ENCODE measurements at regions not wholly inside any gene's neighbourhood (a gene's known extent, or its start where the extent isn't known, plus 50 kb on each side); places are given as distances from the start of the nearest gene placed in this dataset.
"Not testable (repeated sequence)": the region's sequence is repeated elsewhere in the genome, so short reads cannot be mapped to it uniquely, and the experiment has no call there.

DNA sequence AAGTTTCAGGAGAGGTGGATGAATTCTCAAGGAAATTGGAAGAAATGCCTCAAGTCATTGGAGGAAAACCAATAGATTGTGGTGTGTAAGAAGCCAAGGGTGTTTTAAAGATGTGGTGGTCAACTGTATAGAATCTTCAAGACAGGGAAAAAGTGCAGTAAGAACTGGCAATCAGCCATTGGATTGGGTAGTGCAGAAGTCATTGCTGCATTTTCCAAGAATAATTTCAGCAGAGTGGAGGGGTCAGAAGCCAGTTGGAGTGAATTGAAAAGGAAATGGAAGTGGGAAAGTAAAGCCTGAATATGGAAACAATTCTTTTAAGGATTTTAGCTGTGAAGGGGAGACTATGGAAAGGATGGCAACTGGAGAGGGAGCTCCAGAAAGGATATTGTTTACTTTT is 128.2 kb upstream of the TMEM170B start:
- DNase-seq (ENCODE audit: low read depth in 2 of 2) = no peak

DNA sequence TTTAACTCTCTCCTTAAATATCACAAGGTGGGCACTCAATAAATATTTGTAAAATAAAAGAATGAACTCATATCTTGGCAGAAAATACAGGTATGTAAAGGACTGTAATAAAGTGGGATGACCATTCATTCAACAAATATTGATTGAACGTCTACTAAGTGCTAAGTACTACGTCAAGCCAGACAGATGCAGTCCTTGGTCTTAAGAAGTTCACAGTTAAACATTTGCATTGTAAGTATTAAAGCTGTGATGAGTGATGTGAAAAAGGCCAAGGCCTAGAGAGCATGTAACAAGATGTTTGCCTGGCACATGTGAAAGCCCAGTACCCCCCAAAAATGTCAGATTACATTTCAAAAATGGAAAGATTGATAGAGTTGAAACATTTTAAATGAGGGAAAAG is 130.1 kb upstream of the TMEM170B start:
- DNase-seq (ENCODE audit: low read depth in 2 of 2) = no peak

DNA sequence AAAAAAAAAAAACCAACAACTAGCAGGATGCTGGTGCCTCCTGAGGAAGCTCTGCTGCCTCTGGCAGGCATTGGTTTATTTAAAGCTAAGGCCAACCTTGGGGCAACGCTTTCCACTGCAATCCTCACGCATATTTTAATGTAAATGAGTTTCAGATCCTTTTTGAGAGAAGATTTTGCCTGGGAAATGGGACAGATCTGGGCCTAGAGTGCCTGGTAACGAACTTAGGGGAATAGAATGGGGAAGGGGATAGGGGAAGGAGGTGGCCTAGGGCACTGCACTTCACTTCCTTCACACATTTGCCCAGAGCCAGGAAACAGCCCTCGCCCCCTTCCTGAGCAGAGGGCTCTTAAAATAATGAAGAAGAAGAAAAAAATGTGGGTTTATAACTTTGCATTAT is 132.7 kb upstream of the TMEM170B start:
- no peak for DNase-seq (ENCODE audit: low read depth in 2 of 2)

DNA sequence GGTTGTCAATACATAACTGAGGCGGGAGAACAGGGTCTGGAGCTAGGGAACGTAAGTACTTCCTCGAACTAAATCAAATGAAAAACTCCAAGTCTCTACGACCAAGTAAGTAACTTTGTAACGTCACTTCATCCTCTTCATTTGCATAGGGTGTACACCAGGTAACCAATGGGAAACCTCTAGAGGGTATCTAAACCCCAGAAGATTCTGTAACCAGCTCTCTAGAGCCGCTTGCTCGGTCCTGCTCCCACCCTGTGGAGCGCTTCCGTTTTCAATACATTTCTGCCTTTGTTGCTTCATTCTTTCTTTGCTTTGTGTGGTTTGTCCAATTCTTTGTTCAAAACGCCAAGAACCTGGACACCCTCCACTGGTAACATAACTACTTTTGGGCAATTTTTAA is 133.5 kb upstream of the TMEM170B start:
- no peak for DNase-seq (ENCODE audit: low read depth in 2 of 2)

DNA sequence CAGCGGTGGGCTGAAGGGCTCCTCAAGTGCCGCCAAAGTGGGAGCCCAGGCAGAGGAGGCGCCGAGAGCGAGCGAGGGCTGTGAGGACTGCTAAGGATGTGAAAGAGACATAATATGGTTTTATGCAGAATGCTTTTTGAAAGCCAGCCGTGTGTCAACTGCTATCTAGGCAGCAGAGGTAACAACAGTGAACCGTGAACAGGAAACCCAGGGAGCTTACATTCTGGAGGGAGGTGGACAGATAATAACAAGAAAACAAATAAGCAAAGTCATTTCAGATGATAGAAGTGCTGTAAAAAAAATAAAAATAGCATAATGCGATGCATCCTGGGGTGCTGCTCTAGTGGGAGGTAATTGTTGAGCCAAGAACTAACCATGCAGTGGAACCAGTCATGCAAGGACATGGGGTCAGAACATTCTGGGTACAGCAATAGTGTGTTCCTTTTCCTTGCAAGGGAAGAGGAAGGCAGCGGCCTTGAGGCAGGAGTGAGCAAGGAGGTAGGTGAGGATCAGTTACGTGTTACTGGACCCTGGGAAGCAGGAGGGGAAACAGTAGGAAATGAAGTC is 134.4 kb upstream of the TMEM170B start:
- no peak for DNase-seq (ENCODE audit: low read depth in 2 of 2)

DNA sequence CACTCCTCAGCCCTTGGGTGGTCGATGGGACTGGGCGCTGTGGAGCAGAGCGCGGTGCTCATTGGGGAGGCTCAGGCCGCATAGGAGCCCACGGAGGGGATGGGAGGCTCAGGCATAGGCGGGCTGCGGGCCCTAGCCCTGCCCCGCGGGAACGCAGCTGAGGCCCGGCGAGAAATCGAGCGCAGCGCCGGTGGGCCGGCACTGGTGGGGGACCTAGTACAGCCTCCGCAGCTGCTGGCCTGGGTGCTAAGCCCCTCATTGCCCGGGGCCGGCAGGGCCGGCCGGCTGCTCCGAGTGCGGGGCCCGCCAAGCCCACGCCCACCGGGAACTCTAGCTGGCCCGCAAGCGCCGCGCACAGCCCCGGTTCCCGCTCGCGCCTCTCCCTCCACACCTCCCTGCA is 135.0 kb upstream of the TMEM170B start:
- DNase-seq (ENCODE audit: low read depth in 2 of 2) = not testable (repeated sequence)

DNA sequence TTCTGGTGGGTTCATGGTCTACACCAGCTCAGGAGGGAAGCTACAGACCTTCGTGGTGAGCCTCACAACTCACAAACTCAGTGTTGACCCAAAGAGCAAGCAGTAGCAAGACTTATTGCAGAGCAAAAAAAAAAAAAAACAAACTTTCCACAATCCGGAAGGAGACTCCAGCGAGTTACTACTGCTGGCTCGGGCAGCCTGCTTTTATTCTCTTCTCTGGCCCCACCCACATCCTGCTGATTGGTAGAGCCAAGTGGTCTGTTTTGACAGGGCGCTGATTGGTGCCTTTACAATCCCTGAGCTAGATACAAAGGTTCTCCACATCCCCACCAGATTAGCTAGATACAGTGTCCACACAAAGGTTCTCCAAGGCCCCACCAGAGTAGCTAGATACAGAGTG is 135.6 kb upstream of the TMEM170B start:
- not testable (repeated sequence) for DNase-seq (ENCODE audit: low read depth in 2 of 2)

DNA sequence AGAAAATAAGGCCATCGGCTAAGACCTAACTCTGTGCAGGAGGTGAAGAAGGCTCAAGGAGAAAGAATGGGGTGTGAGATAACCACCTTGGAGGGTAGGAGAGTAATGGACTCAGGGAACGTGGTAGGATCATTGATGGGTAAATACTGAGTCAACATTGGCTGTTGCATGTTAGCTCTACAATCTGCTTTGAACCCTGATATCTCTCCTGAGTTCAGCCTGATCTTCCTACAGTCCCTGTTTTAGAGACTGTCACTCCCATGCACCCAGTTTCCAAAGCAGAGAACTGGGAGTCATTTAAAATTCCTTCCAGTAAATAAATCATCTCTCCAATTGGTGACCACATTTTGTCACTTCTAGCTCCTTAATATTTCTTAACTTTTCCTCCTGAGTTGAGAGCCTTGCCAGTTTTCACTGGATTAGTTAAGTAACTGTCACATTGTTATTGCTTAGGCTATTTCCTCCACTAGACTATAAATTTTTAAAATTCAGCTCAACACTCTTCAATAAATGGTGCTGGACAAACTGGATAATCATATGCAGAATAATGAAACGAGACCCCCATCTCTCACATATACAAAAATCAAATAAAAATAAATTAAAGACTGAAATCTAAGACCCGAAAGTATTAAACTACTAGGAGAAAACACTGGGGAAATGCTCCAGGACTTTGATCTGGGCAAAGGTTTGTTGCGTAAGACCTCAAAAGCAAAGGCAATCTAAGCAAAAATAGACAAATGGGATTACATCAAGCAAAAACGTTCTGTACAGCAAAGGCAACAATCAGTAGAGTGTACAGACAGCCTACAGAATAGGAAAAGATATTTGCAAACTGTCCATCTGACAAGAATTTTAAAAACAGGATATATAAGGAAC is 138.9 kb upstream of the TMEM170B start:
- no peak for DNase-seq (ENCODE audit: low read depth in 2 of 2)

DNA sequence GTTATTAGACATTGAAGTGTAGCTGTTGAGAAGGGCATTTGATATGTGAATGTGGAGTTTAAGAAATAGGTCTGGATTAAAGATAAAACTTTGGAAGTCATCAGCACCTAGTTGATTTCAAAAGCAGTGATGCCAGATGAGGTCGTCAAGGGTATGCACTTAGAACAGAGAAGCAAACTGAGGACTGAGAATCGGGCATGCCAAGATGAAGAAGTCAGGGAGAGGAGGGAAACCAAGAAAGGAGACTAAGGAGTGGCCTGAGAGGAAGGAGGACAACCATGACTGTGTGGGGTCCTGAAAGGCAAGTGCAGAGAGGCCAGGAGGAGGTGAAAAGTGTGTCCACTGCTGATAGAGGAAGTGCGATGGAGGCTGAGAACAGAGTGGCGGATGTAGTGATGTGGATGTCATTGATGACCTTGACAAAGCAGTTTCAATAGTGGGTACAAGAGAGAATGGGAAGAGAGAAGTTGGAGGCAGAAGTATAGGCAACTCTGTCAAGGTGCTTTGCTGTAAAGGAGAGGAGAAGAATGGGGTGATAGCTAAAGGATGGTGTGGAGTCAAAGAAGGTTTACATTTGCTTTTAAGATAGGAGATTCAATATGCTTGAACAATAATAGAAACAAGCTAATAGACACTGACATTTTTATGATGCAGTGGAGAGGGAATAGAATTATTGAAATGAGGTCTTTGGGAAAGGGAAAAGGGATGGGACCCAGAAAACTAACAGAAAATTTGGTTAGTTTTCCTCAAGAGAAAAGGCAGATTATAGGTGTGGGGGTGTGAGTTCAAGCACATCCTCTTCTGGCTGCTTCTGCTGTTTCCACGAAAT is 139.7 kb upstream of the TMEM170B start:
- no peak for DNase-seq (ENCODE audit: low read depth in 2 of 2)

DNA sequence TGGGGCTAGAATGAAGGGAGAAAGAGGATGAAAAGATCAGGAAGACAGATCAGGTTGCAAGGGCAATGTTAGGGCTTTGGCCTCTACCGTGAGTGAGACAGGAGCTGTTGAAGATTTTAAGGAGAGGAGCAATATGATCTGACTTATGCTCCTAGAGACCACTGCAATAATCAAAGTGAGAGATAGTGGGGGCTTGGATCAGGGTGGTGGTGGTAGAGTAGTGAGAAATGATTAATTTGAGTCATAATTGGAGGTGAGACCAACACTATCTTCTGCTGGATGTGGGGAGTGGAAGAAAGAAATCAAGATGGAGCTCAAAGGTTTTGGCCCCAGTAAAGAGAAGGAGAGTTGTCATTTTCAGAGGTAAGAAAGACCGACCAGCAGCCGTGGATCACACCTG is 140.7 kb upstream of the TMEM170B start:
- DNase-seq (ENCODE audit: low read depth in 2 of 2) = no peak

DNA sequence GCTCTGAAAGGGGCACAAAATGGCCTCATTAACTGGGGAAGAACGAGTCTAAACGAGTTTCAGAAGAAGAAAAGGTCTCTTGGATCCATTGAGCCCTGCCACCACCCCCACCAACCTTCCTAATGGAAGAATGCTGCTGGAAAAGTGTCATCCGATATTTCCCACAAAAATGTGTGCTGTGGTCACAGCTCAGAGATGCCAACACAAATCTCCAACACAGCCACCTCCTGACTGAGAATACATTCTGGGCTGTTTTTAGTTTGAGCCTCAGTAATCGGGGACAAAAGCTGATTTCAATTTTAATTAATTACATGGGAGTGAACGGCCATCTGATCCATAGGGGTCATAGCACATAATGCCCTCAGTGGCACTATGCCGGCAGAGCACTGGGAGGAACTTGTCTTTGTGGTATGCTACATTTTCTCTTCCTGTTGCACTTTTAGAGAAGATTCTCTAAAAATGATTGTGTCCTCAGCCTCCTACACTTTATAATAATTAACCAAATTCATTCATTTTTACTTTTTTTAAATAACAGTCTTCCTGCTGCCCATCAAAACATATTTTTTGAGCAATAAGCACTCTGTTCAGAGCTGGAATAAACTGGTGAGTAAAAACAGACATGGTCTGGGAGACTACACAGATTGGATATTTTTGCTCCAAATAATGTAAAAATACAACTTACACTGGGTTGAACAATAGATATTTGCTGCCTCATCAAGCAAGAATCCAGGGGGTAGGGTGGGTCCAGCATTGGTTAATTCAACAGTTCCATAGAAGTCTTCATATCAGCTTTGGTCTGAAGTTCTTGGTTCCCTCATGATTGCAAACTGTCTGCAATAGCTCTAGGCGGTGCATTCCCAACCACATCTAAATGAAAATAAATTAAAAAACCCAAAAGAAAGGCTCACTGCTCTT is 143.6 kb upstream of the TMEM170B start:
- no peak for DNase-seq (ENCODE audit: low read depth in 2 of 2)

DNA sequence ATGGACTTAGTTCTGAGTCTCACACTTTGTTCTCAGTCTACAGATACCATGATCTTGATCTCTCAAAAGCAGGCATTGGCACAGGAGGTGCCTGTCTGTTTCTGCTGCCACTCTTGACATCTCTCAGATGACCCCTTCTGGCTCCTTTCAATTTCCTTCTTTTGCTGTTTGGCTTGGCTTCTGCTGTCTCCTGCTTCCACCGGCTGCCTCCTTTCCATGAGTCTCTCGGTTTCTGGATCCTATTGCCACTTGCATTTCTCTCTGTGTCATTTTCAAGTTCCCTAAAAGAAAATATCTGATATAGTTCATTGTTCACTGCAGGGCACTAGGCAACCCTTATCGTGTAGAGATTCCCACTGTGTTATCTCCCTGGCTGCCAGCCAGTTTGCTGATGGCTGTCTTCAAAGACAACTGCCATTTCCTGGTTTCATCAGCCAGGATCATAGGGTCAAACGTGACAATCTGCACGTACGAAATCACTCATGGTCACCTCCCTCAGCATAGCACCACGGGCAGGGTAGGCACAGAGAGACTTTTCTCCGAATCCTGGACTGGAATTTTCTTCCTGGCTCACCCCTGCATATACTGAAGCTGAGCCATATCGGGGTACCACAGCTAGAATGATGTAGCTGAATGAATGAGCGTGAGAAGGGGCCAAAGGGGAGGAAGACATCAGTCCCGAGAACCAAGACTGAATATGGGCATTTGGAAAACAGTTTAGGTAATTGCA is 144.6 kb upstream of the TMEM170B start:
- no peak for DNase-seq (ENCODE audit: low read depth in 2 of 2)

DNA sequence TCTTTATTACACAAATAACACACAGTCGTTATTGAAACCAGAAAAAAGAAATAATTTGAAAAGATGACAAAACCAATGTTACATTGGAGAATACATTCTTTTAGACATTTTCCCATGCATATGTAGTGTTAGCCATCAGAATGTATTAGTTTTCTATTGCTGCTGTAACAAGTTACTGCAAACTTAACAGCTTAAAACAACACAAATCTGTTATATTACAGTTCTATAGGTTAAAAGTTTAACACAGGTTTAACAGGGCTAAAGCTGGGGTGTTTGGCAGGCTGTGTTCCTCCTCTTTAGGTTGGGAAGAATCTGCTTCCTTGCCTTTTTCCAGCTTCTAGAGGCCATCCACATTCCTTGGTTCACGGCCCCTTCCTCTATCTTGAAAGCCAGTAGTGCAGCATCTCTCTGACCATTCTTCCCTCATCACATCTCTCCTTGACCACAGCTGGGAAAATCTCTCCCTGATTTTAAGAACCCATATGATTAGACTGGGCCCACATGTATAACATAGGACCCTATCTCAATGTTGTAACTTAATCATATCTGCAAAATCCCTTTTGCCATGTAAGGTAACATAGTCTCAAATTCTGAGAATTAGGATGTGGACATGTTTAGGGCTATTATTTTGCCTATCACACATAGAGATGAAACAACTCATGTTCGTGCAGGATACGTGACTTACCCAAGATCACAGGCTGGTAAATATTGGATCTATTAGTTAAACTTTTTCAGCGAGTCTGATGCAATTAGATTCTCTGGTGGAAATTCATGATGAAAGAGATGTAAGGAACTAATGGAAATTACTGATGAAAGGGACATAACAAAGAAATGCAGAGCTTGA is 145.4 kb upstream of the TMEM170B start:
- DNase-seq (ENCODE audit: low read depth in 2 of 2) = no peak

DNA sequence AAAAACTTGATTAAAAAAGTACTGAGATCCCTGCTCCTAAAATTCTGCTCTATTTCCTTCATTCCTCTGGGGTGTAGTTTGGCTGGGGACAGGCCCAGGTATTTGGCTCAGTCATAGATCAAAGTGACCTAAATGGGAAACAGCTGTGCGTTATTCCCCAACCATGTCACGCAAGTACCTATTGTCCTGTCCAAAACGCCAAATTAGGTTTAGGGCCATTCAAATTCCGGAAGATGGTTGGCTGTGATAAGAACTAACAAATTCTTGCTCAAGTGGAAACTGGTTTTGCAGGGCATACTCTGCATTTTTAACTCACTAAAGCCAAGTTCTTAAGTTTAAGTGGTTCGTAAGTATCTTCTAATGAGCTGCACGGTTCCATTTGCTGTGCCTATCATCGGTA is 147.6 kb upstream of the TMEM170B start:
- no peak for DNase-seq (ENCODE audit: low read depth in 2 of 2)

DNA sequence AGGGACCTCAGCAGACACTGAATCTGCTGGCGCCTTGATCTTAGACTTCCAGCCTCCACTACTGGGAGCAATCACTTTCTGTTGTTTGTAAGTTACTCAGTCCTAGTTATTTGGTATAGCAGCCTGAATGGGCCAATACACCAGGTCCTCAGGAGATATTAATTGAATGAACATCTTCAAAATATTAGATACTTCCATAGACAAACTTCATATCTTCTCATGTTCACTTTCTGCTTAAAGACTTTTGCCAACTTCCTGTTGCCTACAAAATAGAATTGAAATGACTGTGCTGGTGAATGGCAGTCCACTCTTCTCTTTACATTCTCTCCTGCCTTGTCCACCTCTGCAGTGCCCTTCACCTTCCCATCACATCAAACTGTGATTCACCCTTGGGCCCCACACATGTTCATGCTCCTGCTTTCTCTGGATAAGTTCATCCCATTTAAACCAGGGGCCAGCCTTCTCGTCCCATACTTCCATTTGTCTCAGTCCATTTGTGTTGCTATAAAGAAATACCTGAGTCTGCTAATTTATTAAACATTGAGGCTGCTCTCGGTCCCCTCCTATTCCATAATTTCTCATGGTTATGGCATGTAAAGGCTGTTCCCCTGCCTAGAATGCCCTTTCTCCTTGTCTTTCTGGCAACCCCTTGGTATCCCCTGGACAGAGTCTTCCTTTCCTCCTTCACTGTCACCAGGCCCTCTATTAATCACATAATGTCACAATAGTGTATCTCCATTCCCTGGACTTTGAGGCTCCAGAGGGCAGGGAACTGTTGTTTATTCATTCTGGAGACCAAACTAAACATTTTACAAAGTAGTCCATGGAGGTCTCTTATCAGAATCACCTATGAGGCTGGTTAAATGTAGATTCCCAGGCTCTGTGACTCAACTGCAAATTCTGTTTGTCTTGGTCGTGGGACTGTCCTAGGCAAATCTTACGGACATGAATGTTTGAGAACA is 148.3 kb upstream of the TMEM170B start:
- no peak for DNase-seq (ENCODE audit: low read depth in 2 of 2)

DNA sequence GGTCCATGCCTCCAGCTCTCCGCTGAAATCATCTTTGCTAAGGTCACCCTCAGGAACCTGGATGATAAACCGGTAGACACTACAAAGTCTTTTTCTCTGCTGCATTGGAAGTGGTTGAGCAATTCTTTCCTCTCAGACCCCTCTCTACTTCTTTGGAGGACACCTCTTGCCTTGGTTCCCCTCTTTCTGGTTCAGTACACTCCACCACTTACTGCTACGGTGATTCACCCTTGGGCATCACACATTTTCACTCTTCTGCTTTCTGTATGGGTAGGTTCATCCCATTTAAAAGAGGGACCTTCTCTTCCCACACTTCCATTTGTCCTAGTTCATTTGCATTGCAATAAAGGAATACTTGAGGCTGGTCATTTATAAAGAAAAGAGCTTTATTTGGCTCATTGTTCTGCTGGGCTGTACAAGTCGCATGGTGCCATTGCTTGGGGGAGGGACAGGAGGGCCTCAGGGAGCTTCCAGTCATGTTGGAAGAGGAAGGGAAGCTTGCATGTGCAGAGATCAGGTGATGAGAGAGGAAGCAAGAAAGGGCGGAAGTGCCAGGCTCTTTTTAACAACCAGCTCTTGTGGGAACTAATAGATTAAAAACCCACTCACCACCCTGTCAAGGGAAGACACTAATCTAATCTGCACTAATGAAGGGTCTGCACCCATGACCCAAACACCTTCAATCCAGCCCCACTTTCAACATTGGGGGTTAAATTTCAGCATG is 149.7 kb upstream of the TMEM170B start:
- no peak for DNase-seq (ENCODE audit: low read depth in 2 of 2)

DNA sequence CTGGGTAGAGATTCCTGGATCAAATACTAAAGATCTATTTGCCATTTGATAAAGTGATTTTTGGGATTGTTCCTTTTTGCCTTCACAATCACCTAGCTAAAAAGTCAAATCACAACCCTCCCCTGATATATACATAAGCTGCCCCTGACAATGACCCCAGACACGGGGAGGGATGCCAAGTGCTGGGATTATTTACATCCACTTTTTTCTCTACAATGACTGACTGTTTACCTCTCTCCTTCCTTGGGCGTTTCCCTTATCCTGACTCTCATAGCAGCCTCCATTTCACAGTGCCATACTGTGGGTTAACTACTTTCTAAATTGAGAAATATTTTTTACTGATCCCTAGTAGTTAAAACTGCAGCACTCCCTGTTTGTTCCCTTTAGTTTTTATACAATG is 150.8 kb upstream of the TMEM170B start:
- DNase-seq (ENCODE audit: low read depth in 2 of 2) = no peak

DNA sequence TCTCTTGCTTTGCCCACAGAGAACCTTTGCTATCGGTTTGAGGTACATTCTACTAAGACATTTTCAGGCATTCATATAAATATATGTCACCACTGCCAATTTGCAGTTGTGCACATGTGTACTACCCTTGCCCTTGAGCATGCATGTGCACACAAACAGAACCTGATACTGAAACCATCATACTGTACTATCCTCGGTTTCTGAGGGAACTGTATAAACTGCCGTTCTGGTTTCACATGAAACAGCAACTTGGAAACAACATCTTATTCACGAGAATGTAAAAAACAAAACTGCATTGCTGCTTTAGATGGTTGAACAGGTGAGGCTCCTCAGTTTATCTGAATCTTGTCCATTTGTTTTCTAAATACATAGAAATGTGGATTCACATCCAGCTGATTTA is 151.2 kb upstream of the TMEM170B start:
- no peak for DNase-seq (ENCODE audit: low read depth in 2 of 2)

Measured in stimulated activated CD8-positive, alpha-beta memory T cell treated with anti-CD3 and anti-CD28 coated beads, Interleukin-15, amount 100 ng/mL, for 4 hours (primary cell).